Breast epithelium (tissue), 3 donors: ENCODE measurements at regions not wholly inside any gene's neighbourhood (a gene's known extent, or its start where the extent isn't known, plus 50 kb on each side); places are given as distances from the start of the nearest gene placed in this dataset.

ENCODE experiments used
- CTCF ChIP-seq, 3 donors: fragments of 450-650 bp; IDR thresholded peaks; one replicate each; pipeline ENCODE4 v1.5.1; 2016 to 2017; ENCODE audit warnings: antibody characterized with exemption in 3 of 3, mild to moderate bottlenecking in 3 of 3, moderate library complexity in 3 of 3
- POLR2A ChIP-seq: fragments of 450-650 bp; IDR thresholded peaks from one replicate; pipeline ENCODE4 v1.6.1; 2016; ENCODE audit warnings: antibody characterized with exemption, mild to moderate bottlenecking, moderate library complexity
- POLR2AphosphoS5 ChIP-seq, 3 donors: sonication (generic); formaldehyde crosslinking; IDR thresholded peaks; one replicate each; pipeline ENCODE4 v1.6.1; 2017; ENCODE audit warnings: antibody characterized with exemption in 3 of 3

GRCh38 chr6:98047871-98048270 is 764.9 kb upstream of the MMS22L start:
- TF ChIP-seq CTCF (IDR thresholded peaks at IDR 0.05) (no peak), POLR2A (no peak), POLR2AphosphoS5 (IDR thresholded peaks at IDR 0.05) (no peak)
